Gastrocnemius medialis (tissue), 4 donors: ENCODE measurements at regions not wholly inside any gene's neighbourhood (a gene's known extent, or its start where the extent isn't known, plus 50 kb on each side); places are given as distances from the start of the nearest gene placed in this dataset.

Experiments used
- POLR2A ChIP-seq, 2 donors: fragments of 450-650 bp; IDR thresholded peaks; one replicate each; pipeline ENCODE4 v1.6.1; 2017; ENCODE audit warnings: antibody characterized with exemption in 2 of 2, mild to moderate bottlenecking in 2 of 2, moderate library complexity in 2 of 2
- TF ChIP-seq, protein P1 (sequence below), 5 experiments: fragments of 450-650 bp in 3 of 5; fragments of 200-600 bp in 2 of 5; sonication (generic) in 2 of 5; IDR thresholded peaks in 4 of 5; conservative IDR thresholded peaks in 1 of 5; 1 replicate in 4 of 5; 2 replicates in 1 of 5; pipeline ENCODE4 v1.5.1; 2016 to 2019; ENCODE audit warnings: antibody characterized with exemption in 5 of 5, mild to moderate bottlenecking in 3 of 5, moderate library complexity in 3 of 5

DNA sequence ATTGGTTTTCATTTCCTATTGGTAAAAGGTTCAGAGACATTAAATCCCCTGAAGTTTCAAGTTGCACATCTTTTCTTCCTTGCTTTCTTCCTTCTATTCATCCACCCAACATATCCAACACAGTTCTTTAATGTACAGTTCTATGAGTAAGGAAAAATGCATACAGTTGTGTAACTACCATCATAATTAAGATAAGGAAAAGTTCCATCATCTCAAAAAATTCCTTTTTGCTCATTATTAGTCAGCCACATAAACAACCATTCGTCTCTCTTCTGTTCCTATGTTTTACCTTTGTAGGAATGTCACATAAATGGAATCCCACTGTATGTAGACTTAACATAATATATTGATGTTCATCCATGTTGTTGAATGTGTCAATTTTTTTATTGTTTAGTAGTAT lies 211.1 kb upstream of the ADAMTS9 start:
- TF ChIP-seq, protein P1, sequence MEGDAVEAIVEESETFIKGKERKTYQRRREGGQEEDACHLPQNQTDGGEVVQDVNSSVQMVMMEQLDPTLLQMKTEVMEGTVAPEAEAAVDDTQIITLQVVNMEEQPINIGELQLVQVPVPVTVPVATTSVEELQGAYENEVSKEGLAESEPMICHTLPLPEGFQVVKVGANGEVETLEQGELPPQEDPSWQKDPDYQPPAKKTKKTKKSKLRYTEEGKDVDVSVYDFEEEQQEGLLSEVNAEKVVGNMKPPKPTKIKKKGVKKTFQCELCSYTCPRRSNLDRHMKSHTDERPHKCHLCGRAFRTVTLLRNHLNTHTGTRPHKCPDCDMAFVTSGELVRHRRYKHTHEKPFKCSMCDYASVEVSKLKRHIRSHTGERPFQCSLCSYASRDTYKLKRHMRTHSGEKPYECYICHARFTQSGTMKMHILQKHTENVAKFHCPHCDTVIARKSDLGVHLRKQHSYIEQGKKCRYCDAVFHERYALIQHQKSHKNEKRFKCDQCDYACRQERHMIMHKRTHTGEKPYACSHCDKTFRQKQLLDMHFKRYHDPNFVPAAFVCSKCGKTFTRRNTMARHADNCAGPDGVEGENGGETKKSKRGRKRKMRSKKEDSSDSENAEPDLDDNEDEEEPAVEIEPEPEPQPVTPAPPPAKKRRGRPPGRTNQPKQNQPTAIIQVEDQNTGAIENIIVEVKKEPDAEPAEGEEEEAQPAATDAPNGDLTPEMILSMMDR (IDR thresholded peaks at IDR 0.05 in 4 of 5, conservative IDR thresholded peaks at IDR 0.05 in 1 of 5) = no peak
- no peak for TF ChIP-seq POLR2A (IDR thresholded peaks at IDR 0.05)
